Bone marrow (tissue), 2 donors: ENCODE measurements at regions not wholly inside any gene's neighbourhood (a gene's known extent, or its start where the extent isn't known, plus 50 kb on each side); places are given as distances from the start of the nearest gene placed in this dataset.

Experiments
- DNase-seq, 2 donors: peaks; one replicate each; lab custom pipeline; 2025; lab: John Stamatoyannopoulos, UW

- no peak for DNase-seq
These were observed 219.3 kb downstream of the TTC32 start for GRCh38 chr2:19682493-19682892.

GRCh38 chr2:19677825-19678518 lies 223.8 kb downstream of the TTC32 start:
- no peak for DNase-seq

DNA sequence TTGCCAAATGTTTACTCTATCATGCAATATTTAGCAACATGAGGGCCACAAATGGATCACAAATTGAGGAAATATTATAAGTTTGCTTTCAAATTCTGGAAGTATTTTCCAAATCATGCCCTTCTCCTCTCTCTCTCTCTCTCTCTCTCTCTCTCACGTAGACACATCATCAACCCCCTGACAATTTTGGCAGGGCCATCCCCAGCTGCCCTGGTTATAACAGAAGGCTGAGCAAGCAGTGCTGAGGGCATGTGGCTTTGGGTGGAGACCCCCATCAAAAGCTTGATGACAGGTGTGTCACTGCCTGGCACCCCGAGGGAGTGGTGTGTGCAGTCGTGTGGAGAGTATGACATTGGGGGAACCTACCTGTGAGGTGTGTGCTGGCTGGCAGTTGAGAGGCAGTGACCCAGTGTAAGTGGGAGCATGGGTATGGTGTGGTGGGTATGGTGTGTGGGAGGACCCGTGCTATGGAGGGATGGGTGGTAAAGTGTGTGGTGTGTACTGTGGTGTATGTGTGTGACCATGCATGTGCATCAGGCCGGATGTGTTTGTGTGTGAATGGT lies 224.5 kb downstream of the TTC32 start:
- no peak for DNase-seq

DNA sequence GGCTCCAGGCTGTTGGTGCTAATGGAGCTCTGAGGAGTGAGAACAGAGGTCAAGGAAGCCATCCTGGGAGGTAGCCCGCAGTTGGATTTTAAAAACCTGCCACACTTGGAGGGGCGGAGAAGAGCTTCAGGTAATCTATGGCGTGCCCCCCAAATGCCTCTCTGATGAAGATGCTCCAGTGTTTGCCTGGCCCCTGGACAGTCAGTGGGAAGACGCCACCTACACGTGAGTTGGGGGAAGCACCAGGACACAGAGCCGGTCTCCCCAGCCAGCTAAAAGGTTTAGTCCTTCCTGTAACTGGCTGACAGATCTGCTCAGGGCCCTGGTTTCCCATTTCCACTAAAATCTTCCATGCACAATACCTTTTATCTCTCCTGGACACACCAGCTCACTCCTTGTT lies 225.0 kb downstream of the TTC32 start:
- no peak for DNase-seq

- no peak for DNase-seq
These were observed 225.8 kb downstream of the TTC32 start for GRCh38 chr2:19675856-19676460.

- DNase-seq: no peak
These were observed 226.7 kb downstream of the TTC32 start for GRCh38 chr2:19675003-19675629.

DNA sequence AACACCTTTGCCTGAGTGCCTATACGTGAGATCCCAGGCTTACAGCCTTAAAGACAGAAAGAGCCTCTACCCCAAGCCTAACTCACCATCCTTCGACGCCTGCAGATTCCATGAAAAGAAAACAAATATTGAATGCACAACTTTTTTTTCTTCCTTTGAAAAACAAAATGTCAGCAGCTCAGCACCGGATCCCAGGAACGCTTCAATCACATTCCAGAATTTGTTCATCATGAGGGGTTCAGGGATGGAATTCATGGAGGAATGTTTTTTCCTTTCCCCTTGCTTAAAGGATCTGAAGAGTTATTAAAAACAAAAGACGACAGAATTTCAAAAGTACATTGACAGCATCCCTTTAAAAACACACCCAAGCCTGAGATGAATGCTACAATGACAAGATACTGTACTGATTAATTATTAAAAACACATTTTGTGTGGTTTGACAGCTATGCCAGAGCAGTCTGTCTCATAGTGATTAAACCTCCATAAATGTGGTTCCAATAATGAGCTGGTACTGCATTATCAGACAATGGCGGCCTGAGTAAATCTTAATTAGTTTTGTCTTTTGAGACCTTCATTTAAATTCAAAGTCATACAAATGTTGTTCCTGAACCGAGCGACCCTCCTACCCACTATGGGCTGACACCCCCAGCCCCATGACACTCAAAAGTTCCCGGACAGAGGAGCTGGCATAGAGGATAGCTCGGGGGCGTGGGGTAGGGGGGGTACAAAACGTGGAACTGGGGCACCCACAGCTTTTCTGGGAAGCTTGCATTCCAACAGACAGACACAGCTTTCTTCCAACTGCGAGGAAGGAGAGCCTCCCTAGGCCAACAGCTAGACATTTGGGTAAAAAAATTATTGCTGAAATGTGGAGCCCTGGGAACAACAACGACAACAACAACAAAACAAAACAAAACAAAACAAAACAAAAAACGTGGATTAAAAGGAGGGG lies 227.5 kb downstream of the TTC32 start:
- DNase-seq: no peak

GRCh38 chr2:19673213-19673791 lies 228.5 kb downstream of the TTC32 start:
- no peak for DNase-seq

DNA sequence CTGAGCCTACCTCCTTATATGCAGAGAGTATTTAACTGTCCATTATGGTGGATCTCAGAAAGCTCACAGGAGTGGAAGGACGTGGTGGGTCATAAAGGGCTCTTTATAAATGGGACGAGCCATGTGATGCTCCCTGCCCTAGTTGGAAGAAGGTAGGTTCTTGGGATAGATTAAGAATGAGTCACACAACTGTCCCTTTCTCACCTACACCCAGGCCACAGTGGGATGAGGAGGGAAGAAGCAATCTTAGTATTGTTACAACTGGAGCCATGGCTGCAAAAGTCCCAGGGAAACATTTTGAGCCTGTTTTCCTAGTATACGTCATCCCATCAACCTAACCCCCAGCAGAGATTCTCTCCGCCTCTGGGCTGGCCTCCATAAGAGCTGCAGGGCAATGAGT lies 229.9 kb downstream of the TTC32 start:
- no peak for DNase-seq

DNA sequence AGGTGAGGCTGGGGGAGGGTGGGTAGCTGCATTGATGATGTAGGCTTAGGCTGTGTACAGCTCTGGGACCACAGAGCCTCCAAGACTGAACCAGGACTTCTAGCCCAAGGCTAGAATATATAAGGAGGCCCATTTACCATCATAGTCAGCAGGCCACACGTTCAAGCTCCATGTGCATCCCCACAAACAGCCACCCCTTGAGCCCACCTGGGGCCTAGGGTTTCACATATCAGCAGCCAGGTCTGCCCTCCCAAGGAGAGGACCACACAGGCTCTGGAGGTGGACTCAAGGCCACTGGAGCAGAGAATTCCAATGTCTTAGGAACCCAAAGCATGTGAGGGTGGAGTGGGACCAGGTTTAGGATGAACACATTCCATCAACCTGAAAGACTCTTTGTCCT lies 230.5 kb downstream of the TTC32 start:
- no peak for DNase-seq

GRCh38 chr2:19670303-19670702 lies 231.5 kb downstream of the TTC32 start:
- no peak for DNase-seq

- no peak for DNase-seq
These were observed 232.2 kb downstream of the TTC32 start for GRCh38 chr2:19669559-19669958.

GRCh38 chr2:19669126-19669525 lies 232.7 kb downstream of the TTC32 start:
- DNase-seq: no peak

- DNase-seq: no peak
These were observed 234.2 kb downstream of the TTC32 start for GRCh38 chr2:19667536-19667949.

DNA sequence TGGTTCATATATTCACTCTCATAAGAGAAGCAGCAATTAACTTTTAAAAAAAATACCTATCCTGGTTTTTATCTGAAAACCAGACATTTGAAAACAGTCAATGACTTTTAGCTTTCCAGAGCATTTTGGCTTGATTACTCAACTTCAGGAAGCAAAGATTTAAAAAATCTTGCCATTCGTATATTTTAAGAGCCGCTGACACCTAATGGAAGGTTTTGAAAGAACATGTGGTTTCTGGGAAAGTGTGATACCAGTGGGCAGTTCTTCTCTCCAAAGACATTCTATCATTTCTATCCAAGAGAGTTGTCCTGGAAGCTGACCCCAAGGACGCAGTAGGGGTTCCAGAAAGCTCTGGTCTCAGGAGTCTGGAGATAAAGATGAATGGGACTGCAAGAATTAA lies 234.7 kb downstream of the TTC32 start:
- DNase-seq: no peak

DNA sequence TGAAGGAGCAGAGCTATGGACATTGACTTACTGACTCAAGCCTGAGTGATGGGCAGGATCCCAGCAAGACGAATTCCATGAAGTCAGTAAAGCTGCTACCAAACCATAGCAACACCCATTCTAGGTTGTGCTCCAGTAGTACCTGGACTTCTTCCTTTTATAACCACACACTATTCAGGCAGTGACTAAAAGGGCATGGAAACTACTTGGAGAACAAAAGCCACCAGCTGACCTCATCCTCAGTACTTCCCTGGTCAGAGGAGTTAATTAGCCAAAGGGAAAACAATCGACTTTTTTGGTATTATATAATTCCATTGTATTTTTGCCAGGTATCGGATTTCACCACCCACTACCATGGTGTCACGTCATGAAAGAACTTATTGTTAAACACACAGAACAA lies 237.1 kb downstream of the TTC32 start:
- no peak for DNase-seq

- DNase-seq: no peak
These were observed 242.6 kb downstream of the TTC32 start for GRCh38 chr2:19659024-19659792.

- no peak for DNase-seq
These were observed 245.8 kb downstream of the TTC32 start for GRCh38 chr2:19656011-19656410.

DNA sequence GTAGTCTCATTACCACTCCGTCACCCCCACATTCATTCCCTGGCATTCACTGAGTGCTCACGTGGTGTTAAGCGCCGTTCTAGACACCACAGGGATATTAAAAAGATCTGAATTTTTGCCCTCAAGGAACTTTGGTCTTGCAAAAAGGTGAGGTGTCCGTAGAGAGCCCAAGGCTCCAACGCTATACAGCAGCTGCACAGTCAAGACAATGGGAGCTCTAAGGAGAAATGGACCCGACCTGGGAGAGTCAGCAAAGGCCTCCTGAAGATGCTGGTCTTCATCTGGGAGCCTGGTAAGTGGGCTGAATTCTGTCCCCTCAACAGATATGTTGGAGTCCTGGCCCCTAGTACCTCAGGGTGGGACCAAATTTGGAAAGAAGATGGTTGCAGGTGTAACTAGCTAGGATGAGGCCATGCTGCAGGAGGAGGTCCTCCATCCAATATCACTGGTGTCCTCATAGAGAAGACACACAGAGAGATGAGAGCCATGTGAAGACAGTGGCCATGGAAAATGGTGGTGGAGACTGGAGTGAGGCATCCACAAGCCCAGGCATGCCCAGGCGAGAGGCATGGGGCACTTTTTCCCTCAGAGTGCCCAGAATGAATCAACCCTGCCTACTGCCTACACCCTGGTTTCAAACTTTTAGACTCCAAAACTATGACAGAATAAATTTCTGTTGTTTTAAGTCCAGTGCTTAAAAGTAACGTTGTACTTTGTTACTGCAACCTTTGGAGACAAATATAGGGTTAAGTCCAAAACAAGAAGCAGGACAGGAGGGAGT lies 247.3 kb downstream of the TTC32 start:
- DNase-seq: no peak

DNA sequence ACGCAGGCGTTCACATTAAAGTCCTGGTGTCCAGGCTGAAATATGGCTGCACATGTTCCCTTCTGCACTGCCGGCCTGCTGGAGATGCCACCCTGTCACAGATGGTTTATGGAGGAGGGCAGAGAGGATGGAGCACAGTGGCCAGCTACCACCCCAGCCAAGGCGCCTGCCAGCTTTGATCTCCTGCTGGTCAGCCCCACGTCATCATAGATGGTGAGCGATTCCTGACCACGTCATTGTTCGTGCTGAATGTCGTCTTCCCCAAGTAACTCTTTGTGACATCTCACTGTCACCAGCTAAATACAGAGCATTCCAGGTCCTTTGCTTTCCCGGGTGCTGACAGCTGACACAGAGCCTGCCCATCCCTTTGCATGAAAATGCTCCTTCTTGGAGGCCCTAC lies 248.3 kb downstream of the TTC32 start:
- no peak for DNase-seq
